IMR-90 (cell line): ENCODE measurements at regions not wholly inside any gene's neighbourhood (a gene's known extent, or its start where the extent isn't known, plus 50 kb on each side); places are given as distances from the start of the nearest gene placed in this dataset.
"Not testable (repeated sequence)": the region's sequence is repeated elsewhere in the genome, so short reads cannot be mapped to it uniquely, and the experiment has no call there.

Experiments
- ATAC-seq: fragments of 200-7000 bp; cut with Tn5 transposase; 2 replicates; pipeline ENCODE4 v1.9.1; 2020; ENCODE audit warnings: low read depth, mild to moderate bottlenecking, moderate library complexity
- BruUV-seq: library from RNA; stranded (reverse); fragments of 400-500 nt; replicated peaks from 2 replicates; lab custom pipeline; 2021; lab: Mats Ljungman, UMichigan
- CTCF ChIA-PET: fragments of 300-600 bp; formaldehyde crosslinking; extraction: SDS; loops from one replicate; lab custom pipeline; 2021; ENCODE audit warnings: antibody characterized with exemption; lab: Yijun Ruan, JAX
- POLR2A ChIA-PET: fragments of 300-600 bp; sonication (Branson Sonifier 250); formaldehyde crosslinking; loops from one replicate; lab custom pipeline; 2022; ENCODE audit warnings: antibody characterized with exemption; ENCODE audit not compliant: unreplicated experiment; lab: Charles Lee
- DNase-seq: peaks from one replicate; pipeline ENCODE4 v3.0.0; 2013
- H2AFZ ChIP-seq: replicated peaks from 2 replicates; pipeline ENCODE3; 2013; ENCODE audit warnings: low read length, mild to moderate bottlenecking; ENCODE audit not compliant: poor library complexity
- H2AK5ac ChIP-seq: 2 replicates; pipeline ENCODE4 v1.6.1; 2013; ENCODE audit warnings: low read depth, low read length, inconsistent platforms
- H2AK9ac ChIP-seq: replicated peaks from 2 replicates; pipeline ENCODE3; 2013; ENCODE audit warnings: mild to moderate bottlenecking, low read depth, low read length, moderate library complexity; ENCODE audit not compliant: poor library complexity
- H2BK120ac ChIP-seq: 2 replicates; pipeline ENCODE4 v1.6.1; 2013; ENCODE audit warnings: low read depth, low read length, inconsistent platforms
- H2BK15ac ChIP-seq: 3 replicates; pipeline ENCODE4 v1.6.1; 2013; ENCODE audit warnings: low read depth, low read length, inconsistent platforms
- H2BK20ac ChIP-seq: 2 replicates; pipeline ENCODE4 v1.6.1; 2013; ENCODE audit warnings: low read depth, mild to moderate bottlenecking, inconsistent platforms, low read length, moderate library complexity
- H2BK5ac ChIP-seq: 2 replicates; pipeline ENCODE4 v1.6.1; 2013; ENCODE audit warnings: mild to moderate bottlenecking, low read depth, low read length, inconsistent platforms; ENCODE audit not compliant: poor library complexity, severe bottlenecking
- H3K14ac ChIP-seq: replicated peaks from 2 replicates; pipeline ENCODE4 v1.6.1; 2013; ENCODE audit warnings: low read depth, low read length, inconsistent platforms
- H3K18ac ChIP-seq: 2 replicates; pipeline ENCODE4 v1.6.1; 2013; ENCODE audit warnings: low read depth, low read length, control low read depth
- H3K23ac ChIP-seq: 2 replicates; pipeline ENCODE4 v1.6.1; 2013; ENCODE audit warnings: low read depth, low read length, inconsistent platforms
- H3K27ac ChIP-seq: 2 replicates; pipeline ENCODE4 v1.5.1; 2013; ENCODE audit warnings: mild to moderate bottlenecking, control low read depth, low read length; ENCODE audit not compliant: insufficient read depth
- H3K27me3 ChIP-seq: 2 replicates; pipeline ENCODE4 v1.6.1; 2013; ENCODE audit warnings: low read length; ENCODE audit not compliant: control insufficient read depth, insufficient read depth
- H3K36me3 ChIP-seq: 2 replicates; pipeline ENCODE4 v1.6.1; 2013; ENCODE audit warnings: low read length, mixed read lengths; ENCODE audit not compliant: control insufficient read depth, insufficient read depth
- H3K4ac ChIP-seq: 2 replicates; pipeline ENCODE4 v1.6.1; 2013; ENCODE audit warnings: low read depth, low read length, inconsistent platforms
- H3K4me1 ChIP-seq: 2 replicates; pipeline ENCODE4 v1.6.1; 2013; ENCODE audit warnings: low read length, mixed read lengths; ENCODE audit not compliant: control insufficient read depth, insufficient read depth
- H3K4me2 ChIP-seq: 2 replicates; pipeline ENCODE4 v1.6.1; 2013; ENCODE audit warnings: low read depth, mild to moderate bottlenecking, control low read depth, low read length, moderate library complexity
- H3K4me3 ChIP-seq: 2 replicates; pipeline ENCODE4 v1.5.1; 2013; ENCODE audit warnings: low read depth, mild to moderate bottlenecking, control low read depth, low read length, moderate library complexity; ENCODE audit not compliant: insufficient read depth
- H3K56ac ChIP-seq: 2 replicates; pipeline ENCODE4 v1.6.1; 2013; ENCODE audit warnings: low read length, inconsistent platforms; ENCODE audit not compliant: insufficient read depth; ENCODE audit errors: extremely low read depth
- H3K79me1 ChIP-seq, 2 experiments: 2 replicates each; pipeline ENCODE4 v1.6.1; 2013; ENCODE audit warnings: low read length in 2 of 2, inconsistent platforms in 1 of 2, low read depth in 1 of 2
- H3K9ac ChIP-seq: 2 replicates; pipeline ENCODE4 v1.6.1; 2013; ENCODE audit warnings: low read depth, low read length, control low read depth
- H3K9me1 ChIP-seq: 2 replicates; pipeline ENCODE4 v1.6.1; 2013; ENCODE audit warnings: low read length, inconsistent platforms; ENCODE audit not compliant: insufficient read depth
- H3K9me3 ChIP-seq: 2 replicates; pipeline ENCODE4 v1.6.1; 2013; ENCODE audit warnings: low read length; ENCODE audit not compliant: control insufficient read depth, insufficient read depth
- H4K20me1 ChIP-seq: 2 replicates; pipeline ENCODE4 v1.6.1; 2013; ENCODE audit warnings: low read length, inconsistent platforms; ENCODE audit not compliant: insufficient read depth
- H4K5ac ChIP-seq: 2 replicates; pipeline ENCODE4 v1.6.1; 2013; ENCODE audit warnings: mild to moderate bottlenecking, low read depth, low read length, control low read depth
- H4K8ac ChIP-seq, 2 experiments: 2 replicates each; pipeline ENCODE4 v1.6.1; 2013; ENCODE audit warnings: low read depth in 2 of 2, low read length in 2 of 2, control low read depth in 1 of 2, inconsistent platforms in 1 of 2
- H4K91ac ChIP-seq: 2 replicates; pipeline ENCODE4 v1.6.1; 2013; ENCODE audit warnings: low read depth, low read length, inconsistent platforms; ENCODE audit not compliant: insufficient read depth
- WGBS, 2 experiments: methylation state at CpG; one replicate each; pipeline versions ENCODE4 v1.1.5 to v1.1.7; 2013; ENCODE audit warnings: missing lambda C conversion rate in 2 of 2; ENCODE audit not compliant: insufficient read length in 1 of 2; ENCODE audit errors: extremely low coverage in 2 of 2; 5-methylcytosine and 5-hydroxymethylcytosine counted together
- dilution Hi-C: fragments of 300-500 bp; cut with HindIII; formaldehyde crosslinking; loops from one replicate; pipeline ENCODE4 v1.14.3; 2018; ENCODE audit warnings: low sequenced_read_pairs; ENCODE audit not compliant: unreplicated experiment
- in situ Hi-C: fragments of 300-500 bp; cut with MboI; formaldehyde crosslinking; loops from 3 replicates; pipeline ENCODE4 v1.14.3; 2019; ENCODE audit warnings: low sequenced_read_pairs, inconsistent platforms, mixed read lengths
- intact Hi-C: fragments of 100-400 bp; cut with micrococcal nuclease; formaldehyde crosslinking; loops from 2 replicates; pipeline ENCODE4 v1.10.0; 2022

DNA sequence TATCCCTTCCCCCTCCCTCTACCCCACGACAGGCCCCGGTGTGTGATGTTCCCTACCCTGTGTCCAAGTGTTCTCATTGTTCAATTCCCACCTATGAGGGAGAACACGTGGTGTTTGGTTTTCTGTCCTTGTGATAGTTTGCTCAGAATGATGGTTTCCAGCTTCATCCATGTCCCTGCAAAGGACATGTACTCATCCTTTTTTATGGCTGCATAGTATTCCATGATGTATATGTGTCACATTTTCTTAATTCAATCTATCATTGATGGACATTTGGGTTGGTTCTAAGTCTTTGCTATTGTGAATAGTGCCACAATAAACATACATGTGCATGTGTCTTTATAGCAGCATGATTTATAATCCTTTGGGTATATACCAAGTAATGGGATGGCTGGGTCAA lies 281.4 kb downstream of the PDCD6IP start:
- ATAC-seq, H3K18ac ChIP-seq, H3K4me1 ChIP-seq, H3K27me3 ChIP-seq, H4K8ac ChIP-seq, dilution Hi-C loops, H3K14ac ChIP-seq, intact Hi-C loops, H2BK15ac ChIP-seq, H3K9me3 ChIP-seq, H3K36me3 ChIP-seq, CTCF ChIA-PET, H3K4ac ChIP-seq, BruUV-seq, POLR2A ChIA-PET, H2AK5ac ChIP-seq, H3K27ac ChIP-seq, H2AFZ ChIP-seq, H4K5ac ChIP-seq, H3K9ac ChIP-seq, H2BK20ac ChIP-seq, H3K79me1 ChIP-seq, H3K56ac ChIP-seq, H2BK120ac ChIP-seq, DNase-seq, H3K23ac ChIP-seq, H4K91ac ChIP-seq, H2BK5ac ChIP-seq, H4K20me1 ChIP-seq, H3K4me2 ChIP-seq, H3K4me3 ChIP-seq, H2AK9ac ChIP-seq, in situ Hi-C loops, H3K9me1 ChIP-seq: not testable (repeated sequence)
- no CpG with 5 or more reads among the region's 3 CpGs for WGBS, 2 experiments

DNA sequence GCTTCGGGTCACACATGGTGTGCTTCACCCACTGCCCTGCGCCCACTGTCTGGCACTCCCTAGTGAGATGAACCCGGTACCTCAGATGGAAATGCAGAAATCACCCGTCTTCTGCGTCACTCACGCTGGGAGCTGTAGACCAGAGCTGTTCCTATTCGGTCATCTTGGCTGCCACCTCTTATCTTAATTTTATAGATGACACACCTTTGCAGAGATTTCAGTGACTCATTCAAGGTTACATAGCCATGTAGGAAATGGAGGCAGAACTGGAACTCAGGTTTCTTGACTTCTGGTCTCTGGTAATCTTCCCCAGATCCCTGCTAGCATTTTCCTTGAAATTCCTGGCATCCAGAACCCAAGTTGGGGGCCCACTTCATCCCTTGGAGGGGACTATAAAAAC lies 291.9 kb downstream of the PDCD6IP start:
- CTCF ChIA-PET, H3K27ac ChIP-seq: not testable (repeated sequence)
- whole genome bisulfite sequencing, 2 experiments = 92% methylated on average over 2 of the region's 7 CpGs; no CpG with 5 or more reads in 1 of the 2 experiments

More for the DNA sequence above, 291.9 kb downstream of the PDCD6IP start:
- H3K56ac ChIP-seq, H2BK15ac ChIP-seq, H4K91ac ChIP-seq, H3K9ac ChIP-seq, H3K9me3 ChIP-seq, H3K18ac ChIP-seq, H3K27me3 ChIP-seq, H3K4me2 ChIP-seq, H2BK20ac ChIP-seq, H2BK5ac ChIP-seq, POLR2A ChIA-PET, H3K23ac ChIP-seq, H2AK9ac ChIP-seq, H4K5ac ChIP-seq, H3K79me1 ChIP-seq, intact Hi-C loops, in situ Hi-C loops, H4K20me1 ChIP-seq, H3K4me3 ChIP-seq, H2AFZ ChIP-seq, H3K4me1 ChIP-seq, H2AK5ac ChIP-seq, H3K4ac ChIP-seq, H2BK120ac ChIP-seq, ATAC-seq, H4K8ac ChIP-seq, dilution Hi-C loops, H3K14ac ChIP-seq, H3K36me3 ChIP-seq, H3K9me1 ChIP-seq, BruUV-seq, DNase-seq: not testable (repeated sequence)
